ENCODE measurements at regions not wholly inside any gene's neighbourhood (a gene's known extent, or its start where the extent isn't known, plus 50 kb on each side); places are given as distances from the start of the nearest gene placed in this dataset.

DNA sequence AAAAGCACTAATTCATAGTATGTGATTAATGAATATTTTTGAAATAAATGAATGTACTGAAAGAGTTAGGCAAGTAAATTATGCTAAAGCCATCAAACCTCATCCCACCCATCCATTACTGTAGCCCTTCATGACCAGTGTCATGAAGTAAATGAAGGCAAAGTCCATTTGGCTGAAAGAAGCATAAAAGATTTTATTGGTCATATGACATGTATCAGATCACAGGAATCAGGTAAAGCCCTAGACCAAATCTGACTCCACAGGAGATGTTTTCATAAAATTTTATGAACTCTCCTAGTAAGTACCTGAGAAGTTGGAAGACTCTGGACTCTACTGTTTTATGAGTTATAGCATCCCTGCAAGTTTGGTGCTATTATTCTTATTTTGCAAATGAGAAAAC lies 213.5 kb downstream of the TMEM114 start:
- DNase-seq (ENCODE audit: low read depth in 2 of 3, low spot score in 2 of 3) = no peak

DNA sequence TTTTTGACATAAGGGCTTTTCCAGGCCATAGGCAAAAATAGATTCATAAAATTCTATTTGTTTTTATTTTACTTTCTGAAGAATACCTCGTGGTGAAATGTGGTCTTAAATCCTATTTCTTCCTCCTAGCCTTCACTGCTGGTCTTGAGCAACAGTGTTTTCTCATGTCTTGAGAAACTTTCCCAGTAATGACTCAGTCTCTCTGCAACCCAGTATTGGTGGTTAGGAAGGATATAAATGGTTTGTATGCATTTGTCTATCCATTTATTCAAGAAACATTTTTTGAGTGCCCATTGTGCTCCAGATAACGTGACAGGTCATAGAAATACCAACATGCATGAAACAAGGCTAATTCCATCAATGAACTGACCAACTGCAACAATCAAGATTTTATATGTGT lies 213.9 kb downstream of the TMEM114 start:
- no peak for DNase-seq (ENCODE audit: low read depth in 2 of 3, low spot score in 2 of 3)

DNA sequence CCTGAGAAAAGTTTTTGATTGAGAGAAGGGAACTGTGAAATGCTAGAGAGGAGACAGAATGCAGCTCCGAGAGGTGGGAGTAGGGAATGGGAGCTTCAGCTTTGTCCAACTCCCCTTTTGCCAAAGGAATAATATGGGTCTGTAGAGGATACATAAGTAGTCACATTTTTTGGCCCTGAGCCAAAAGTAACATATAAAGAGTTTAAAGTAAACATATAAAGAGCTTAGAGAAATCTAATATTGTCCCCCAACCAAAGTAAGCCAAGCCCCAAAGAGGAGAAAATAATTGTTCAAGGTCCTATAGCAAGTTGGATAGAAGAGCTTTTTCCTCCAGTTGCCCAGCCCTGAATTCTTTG lies 215.1 kb downstream of the TMEM114 start:
- DNase-seq (ENCODE audit: low read depth in 2 of 3, low spot score in 2 of 3) = no peak

DNA sequence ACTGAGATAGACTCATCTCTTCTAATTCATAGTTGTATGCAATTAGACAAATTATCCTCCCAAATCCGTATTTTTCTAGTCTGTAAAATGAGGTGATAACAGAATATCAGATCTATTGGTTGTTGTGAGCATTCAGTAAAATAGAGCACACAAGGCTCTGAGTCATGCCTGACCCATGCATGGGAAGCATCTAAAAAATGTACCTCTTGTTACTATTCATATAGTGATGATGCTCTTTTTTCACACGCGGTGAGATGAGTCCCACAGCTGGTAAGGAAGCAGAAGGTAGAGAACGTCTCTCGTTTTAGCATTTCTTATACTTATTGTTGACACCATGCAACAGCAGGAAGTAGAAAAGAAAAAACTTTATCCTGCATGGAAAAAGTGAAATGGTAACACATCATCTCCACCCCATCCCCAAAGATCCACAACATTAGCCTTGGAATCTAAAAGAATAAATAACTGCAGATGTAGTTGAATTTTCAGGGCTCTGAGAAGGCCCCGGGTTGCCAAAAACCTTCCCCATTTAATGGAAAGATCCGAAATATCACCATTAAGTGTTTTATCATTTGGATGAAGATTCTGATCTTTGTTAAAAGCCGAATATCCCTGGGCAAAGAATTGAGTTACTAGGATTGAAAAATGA lies 215.6 kb downstream of the TMEM114 start:
- DNase-seq (ENCODE audit: low read depth in 2 of 3, low spot score in 2 of 3) = no peak

DNA sequence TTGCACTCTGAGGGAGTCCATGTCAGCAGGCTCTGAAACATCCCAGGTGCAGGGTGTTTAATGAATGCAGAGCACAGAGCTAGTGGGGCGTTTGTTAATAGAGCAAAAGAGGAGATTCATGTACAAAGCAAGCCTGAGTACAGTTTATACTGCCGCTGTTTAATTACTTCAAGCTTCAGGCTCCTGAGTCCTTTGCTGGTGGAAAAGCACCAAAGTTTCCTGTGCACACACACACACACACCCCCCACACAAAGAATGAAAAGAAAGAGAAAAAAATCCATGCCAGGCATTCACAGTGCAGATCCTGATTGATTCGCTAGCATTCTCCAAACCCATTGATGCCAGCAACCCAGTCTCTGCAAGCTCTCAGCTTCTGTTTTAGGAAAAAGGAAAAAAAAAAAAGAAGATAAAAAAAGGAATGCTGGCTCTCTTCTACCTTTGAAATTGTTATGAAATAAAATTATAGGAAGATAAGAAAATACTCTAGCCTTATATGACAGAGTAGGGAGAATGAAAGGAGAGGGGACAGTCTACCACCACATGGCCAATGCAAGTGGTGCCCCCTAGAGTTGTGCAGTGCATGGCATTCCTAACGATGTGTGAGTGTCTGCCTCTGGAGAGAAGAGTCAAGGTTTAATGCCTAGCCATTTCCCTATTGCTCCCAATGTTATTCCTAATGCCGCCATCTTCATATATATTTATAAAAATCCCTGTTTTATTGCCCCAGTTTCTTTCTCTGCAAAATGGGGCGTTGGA lies 216.5 kb downstream of the TMEM114 start:
- DNase-seq (ENCODE audit: low read depth in 2 of 3, low spot score in 2 of 3) = no peak

DNA sequence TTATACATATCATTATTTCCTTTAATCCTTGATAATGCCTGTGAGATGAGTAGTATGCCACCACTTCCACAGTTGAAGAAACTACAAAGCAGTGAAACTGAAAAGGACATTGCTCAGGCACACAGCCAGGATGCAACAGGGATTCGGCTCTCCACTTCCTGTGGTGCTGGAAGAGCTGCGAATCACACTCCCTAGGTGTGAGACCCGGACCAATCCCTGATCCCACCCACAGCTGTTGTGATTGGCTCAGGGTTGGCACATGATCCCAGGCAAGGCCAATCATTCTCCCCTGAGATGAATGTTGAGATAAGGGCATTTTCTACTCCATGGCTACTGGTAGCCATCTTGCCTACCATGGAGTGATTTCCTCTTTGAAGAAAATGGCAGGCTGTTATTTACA lies 218.2 kb downstream of the TMEM114 start:
- no peak for DNase-seq (ENCODE audit: low read depth in 2 of 3, low spot score in 2 of 3)

DNA sequence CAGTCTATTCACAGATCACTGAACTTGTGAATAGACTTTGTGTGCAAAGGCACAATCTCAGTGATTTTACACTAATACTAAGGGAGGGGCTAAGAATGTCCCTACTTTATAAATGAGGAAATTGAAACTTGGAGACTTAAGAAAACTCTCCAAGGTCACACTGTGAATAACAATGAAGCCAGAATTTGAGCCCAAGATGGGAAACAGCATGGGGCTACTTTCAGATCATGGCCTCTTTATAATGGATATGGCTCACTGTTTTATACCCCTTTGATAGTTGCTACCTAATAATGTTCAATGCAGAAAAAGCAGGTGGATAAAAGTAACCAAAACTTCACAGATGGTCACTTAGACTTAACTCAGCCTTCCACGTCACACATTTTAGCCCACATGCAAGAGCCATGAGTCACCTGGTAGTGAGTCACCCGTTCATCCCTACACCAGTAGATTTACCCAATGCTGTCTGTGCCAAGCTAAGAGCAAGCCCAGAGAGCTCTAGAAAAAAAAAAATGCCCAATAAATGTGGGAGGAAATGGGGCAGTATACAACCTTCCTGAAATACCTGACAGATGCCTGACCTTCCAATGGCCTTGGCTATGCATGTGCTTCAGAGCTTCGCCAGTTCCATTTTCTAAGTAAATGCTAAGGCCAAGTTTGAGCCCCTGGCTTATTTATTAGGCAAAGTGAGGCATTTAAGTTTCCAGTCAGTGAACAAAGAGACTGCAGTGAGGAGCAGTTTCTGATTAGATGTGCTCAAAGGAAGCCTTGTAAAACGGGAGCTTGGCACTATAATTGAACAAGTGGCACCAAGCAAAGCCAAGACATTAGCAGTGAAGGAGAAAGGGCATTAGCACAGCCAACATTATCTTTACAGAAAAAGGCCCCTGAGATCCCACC lies 219.7 kb downstream of the TMEM114 start:
- DNase-seq (ENCODE audit: low read depth in 2 of 3, low spot score in 2 of 3) = no peak

DNA sequence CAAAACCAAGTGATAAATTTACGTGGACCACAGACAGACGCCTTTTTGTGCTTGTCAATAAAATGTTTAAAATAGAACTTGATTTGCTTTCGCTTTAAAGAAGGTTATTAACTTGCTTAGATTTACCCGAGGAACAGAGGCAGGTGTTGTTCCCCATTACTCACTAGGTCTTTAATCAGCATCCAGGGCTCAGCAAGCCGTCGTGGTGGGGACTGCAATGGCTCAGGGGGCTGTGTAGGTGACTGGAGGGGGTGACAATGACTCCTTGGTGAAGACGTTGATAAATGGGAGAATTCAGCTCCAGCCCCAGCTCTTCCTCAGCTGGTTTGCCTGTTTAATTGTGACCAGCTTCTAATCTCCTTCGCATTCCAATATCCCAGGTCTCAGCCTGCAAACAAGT lies 231.4 kb downstream of the TMEM114 start:
- no peak for DNase-seq (ENCODE audit: low read depth in 2 of 3, low spot score in 2 of 3)

DNA sequence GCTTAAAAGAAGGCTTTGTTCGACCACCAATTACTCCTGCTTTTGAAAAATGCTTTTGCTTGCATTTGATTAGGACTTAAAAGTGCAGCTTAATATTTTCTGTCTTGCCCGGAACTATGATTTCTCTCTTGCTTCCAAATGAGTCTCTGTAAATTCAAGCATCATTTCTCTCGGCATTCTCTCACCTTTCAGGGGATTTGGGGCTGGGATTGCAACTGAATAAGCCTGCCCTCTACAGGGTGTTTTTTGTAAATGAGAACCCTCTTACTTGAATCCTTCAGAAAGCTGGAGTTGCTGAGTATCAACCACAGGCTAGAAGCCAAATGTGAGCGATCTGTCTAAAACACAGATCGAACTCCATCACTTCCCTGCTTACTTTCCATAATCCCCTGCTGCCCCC lies 234.6 kb downstream of the TMEM114 start:
- no peak for DNase-seq (ENCODE audit: low read depth in 2 of 3, low spot score in 2 of 3)

DNA sequence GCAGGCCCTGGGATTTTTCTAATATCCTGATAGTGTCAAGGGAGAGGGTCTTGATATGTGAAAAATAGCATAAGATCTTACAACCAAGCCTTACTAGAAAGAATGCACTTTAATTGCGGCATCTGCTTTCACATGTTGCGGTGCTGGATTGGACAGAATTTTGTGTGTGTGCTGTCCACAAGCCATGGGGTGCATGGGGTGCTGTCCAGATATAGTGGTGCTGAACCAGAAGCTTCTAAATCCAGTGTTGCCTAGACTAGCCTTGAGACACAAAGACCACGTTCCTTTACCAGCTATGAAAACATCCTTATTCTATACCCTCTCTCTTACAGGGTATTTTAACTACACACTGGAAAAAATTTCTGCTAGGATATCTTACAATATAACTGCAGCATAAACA lies 244.0 kb downstream of the TMEM114 start:
- DNase-seq (ENCODE audit: low read depth in 2 of 3, low spot score in 2 of 3) = no peak

DNA sequence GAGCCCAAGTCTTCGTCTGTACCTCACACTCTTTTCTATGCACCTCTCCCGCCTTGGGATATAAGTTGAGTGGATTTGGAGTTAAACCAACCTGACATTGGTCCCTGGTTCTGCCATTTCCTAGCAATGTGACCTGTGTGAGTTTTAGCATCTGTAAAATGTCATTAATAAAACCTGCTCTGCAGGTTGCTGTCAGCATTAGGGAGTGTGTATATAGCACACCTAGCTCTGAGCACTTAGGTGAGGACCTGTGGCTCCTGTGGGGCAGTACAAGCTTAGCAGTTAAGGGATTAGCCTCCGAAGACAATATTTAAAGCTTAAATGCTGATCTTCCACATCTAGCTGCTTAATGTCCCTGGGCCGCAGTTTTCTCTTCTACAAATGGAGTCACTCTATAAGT lies 248.0 kb downstream of the TMEM114 start:
- no peak for DNase-seq (ENCODE audit: low read depth in 2 of 3, low spot score in 2 of 3)

DNA sequence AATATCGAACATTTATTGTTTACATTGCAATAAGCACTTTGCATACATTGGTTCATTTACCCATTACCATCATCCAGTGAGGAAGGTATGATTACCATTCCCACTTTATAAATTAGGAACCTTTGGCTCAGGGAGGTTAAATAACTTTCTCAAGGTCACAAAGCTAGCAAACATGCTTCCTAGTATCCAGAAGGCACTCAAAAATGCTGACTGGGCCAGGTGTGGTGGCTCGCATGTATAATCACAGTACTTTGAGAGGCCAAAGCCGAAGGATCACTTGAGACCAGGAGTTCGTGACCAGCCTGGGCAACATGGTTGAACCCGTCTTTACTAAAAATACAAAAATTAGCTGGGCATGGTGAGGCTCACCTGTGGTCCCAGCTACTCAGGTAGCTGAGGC lies 259.6 kb downstream of the TMEM114 start:
- no peak for DNase-seq (ENCODE audit: low read depth in 2 of 3, low spot score in 2 of 3)

DNA sequence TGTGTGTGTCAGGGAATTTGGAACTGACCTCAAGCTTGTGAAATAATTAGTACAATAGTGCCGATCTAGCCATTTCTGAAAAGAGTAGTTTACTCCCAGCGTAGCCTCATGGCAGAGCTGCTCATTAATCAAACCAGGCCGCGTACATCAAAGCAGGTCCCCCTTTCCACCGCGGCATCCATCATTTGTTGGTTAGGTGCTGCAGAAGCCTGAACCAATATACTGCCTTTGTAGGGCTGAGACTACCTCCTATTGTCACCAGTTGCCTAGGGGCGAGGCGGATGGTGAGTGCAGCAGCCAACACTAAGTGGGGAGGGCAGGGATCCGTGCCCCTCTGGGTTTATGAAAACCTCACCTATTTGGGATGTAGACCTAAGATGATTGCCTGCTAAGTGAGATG lies 264.1 kb downstream of the TMEM114 start:
- no peak for DNase-seq (ENCODE audit: low read depth in 2 of 3, low spot score in 2 of 3)

DNA sequence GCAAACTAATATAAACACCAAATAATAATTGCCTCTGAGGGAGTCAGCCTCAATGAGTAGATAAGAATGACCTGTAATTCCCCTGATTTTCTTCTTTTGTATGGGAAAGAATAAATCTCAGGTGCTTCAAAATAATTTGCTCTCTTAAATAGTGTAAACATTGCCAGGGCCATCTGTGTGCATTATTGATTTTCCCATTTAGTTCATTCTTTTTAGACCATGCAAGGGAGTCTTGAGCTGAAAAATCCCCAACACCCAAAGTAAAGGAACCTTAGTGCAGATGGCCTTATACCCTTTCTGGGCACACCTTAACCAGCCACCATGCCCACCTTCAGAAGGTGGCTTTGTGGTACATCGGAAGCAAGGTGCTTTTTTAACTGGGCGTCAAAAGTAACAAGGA lies 267.2 kb downstream of the TMEM114 start:
- no peak for DNase-seq (ENCODE audit: low read depth in 2 of 3, low spot score in 2 of 3)

DNA sequence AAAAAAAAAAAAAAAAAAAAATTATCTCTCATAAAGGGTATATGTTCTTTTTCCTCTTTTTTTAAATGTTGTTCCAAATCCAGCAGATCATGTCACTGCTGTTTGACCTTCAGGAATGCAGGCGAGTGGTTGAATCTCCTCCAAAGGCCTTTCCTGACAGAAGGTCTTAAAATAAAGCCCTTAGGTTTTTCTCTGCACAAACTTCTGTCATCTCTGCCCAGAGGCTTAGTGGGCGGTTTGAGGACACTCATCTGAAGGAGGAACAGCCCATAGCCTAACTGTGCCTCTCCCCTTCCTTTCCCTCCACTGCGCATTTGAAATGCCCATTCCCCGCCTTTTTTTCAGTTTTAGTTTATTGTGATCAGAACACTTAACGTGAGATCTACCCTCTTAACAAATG lies 270.2 kb downstream of the TMEM114 start:
- DNase-seq (ENCODE audit: low read depth in 2 of 3, low spot score in 2 of 3) = no peak

DNA sequence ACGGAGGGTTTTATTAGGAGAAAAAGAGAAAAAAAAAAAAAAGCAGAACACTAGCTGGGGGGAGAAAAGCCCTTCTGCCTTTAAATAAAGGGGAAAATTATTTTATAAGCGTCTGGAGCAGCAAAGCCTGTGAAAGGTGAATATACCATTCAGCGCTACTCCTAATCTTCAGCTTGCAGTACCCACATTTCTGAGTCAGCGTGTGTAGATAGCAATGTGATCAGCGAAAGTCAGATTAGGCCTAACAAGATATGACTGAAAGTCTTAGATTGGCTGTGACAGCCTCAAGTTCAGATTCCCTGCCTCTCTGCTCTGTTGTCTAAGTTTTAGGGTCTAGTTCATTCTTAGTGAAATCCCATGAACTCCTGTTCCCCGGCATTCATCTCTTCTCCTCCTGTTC lies 279.5 kb downstream of the TMEM114 start:
- DNase-seq (ENCODE audit: low read depth in 2 of 3, low spot score in 2 of 3) = no peak

DNA sequence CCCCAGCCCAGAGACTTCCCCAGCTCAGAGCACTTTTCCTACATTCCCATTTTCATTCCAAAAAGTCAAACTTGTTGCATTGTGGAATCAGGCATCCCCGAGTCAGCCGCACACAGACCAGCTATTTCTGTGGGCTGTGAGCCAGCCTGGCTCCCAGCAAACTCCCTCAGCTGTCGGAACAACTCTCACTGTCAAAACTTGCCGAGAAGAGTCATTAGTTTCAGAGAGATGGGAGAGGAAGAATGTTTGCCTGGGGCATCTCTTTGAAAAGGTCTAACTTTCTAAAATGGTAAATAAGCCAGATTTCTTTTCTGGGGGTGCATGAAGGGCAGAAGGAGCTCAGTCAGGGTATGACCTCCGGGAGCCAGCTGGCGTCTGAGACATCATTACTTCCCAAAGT lies 280.0 kb downstream of the TMEM114 start:
- no peak for DNase-seq (ENCODE audit: low read depth in 2 of 3, low spot score in 2 of 3)

DNA sequence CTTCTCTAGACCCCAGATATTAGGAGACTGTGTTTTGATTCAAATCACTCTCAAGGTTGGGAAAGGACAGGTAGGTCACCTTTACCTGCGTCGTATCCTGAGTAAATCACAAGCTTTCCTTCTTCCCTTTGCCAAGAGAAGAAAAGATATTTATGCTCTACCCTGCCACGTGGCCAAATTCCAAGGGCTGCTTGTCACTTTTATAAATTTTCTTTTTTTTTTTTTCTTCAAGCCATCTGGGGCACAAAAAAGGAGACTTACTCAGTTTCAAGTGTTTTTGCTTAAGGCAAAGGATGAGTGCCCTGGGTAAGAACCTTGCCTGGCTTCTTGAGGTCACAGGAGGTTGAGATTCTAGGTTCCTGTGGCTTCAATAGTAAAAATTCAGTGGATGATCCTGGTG lies 285.1 kb downstream of the TMEM114 start:
- DNase-seq (ENCODE audit: low read depth in 2 of 3, low spot score in 2 of 3) = no peak

DNA sequence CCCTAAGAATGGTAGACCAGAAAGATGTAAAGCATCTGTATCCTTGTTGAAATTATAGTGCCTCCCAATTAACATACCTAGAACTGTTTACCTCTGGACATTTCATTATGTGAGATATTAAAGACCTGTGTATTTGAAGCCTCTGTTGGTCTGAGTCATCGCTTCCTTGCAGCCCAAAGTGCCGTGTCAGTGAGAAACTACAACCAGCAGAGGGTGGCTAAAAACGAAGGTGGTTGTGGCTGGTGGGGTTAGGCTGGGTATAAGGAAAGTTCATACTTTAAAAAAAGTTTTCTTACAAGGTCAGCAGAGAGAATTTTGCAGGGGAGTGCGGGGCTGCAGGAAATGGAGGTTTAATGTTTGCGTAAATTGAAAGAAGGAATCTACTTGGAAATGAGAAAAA lies 290.7 kb downstream of the TMEM114 start:
- no peak for DNase-seq (ENCODE audit: low read depth in 2 of 3, low spot score in 2 of 3)

DNA sequence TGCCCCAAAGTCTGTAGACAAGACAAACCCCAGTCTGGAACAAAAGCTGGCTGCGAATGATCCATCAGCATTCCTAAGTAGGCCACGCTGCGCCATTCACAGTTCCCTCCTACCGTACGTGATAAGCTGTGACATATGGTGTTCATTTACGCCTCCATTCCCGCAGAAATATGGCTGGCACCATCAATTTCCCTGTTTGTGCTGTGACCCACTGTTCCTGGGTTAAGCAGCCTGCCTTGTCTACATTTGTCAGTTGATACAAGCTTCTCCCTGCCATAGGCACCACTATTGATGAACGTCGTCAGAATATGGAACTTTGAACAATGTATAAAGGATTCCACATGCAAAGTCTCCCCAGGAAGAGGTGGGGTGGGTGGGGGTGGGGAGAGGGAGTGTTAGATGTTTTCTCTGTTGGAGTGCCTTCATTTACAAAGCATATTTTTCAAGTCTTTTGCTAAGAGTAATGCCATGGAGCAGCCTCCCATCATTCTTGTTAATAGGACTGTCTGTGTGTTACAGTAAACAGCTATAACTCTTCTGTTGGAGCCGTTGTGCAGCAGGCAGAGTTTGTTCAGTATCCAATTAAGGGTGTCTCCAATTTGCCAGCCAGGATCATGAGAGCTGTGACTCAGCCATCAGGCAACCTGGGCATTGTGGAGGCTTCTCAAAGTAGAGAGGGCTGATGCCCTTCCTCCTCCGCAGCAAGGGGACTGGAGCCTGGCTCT lies 294.6 kb downstream of the TMEM114 start:
- no peak for DNase-seq (ENCODE audit: low read depth in 2 of 3, low spot score in 2 of 3)

DNA sequence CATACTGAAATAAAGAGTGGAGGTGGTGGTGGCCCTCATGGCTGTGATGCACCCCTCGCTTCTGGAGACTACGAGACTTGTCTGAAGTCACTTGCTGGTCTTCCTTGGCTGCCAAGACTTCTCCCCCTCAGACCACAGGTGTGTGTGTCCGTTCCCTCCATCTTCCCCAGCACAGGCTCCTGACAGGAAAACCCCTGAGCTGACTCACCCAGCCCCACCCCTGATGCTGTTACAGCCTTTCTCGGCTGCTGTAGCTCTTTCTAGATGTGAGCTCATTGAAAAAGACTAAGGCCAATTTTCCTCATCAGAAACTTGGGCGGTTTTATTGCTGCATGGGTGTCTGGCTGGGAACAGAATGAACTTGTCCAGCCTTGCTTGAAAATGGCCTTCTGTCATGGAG lies 296.9 kb downstream of the TMEM114 start:
- no peak for DNase-seq (ENCODE audit: low read depth in 2 of 3, low spot score in 2 of 3)

DNA sequence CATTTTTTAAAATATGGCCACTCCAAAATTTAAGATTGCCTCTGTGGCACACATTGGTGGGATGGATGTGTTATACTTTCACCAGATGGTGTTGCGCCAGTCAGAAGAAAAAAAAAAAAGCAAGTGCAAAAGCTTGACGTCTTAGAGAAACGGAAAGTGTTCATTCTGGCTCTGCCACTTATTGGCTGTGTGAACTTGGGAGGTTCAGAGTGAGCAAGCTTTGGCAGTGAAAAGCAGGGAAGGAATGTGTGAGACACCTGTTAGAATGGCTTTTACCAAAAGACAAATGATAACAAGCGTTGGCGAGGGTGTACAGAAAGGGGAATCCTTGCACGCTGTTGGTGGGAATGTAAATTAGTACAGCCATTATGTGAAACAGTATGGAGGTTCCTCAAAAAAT lies 298.0 kb downstream of the TMEM114 start:
- no peak for DNase-seq (ENCODE audit: low read depth in 2 of 3, low spot score in 2 of 3)
